DMS114 treated with DMSO at 0.1 percent for 48 hours (cell line): ENCODE measurements at regions not wholly inside any gene's neighbourhood (a gene's known extent, or its start where the extent isn't known, plus 50 kb on each side); places are given as distances from the start of the nearest gene placed in this dataset.

Experiments used
- DNase-seq: peaks from one replicate; lab custom pipeline; 2025; ENCODE audit not compliant: unreplicated experiment; lab: John Stamatoyannopoulos, UW

DNA sequence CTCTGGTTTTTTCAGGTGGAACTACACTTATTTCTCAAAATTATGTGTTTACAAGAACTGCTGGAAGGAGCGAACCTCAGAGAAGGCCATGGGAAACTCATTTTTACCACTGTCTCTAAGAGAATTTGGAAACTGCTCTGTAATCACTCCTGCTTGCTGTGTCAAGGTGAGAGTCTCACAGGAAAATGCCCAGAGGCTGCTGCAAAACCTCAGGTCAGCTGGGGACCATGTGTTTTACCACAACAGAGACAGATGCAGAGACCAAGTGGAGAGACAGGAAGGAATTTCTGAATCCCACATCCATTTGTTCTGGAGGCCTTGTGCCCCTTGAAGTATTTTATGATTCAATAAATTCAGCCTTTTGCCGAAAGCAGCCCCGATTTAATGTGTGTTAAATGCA is 743.8 kb upstream of the SLC10A2 start:
- DNase-seq, result no peak

GRCh38 chr13:103805771-103806170 is 739.6 kb upstream of the SLC10A2 start:
- DNase-seq, result peak; percentile 77

DNA sequence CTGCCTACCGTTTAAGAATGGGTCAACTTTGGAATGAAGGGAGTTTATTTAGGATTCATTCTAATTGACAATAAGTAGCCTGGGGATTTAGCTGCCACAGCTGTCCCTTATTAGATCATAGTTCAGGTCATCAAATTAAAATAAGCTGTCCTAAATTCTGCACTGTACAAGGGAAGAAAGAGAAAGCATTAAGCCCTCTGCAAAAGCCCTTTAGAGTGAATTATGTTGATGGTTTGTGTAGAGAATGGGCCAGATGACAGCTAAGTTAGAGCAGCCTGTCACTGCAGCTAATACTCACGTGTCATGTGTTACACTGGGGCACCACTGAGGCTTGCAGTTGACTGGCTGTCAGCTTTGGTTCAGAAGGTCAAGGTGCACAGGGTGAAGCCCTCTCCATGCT is 737.1 kb upstream of the SLC10A2 start:
- DNase-seq, result peak; percentile 92

DNA sequence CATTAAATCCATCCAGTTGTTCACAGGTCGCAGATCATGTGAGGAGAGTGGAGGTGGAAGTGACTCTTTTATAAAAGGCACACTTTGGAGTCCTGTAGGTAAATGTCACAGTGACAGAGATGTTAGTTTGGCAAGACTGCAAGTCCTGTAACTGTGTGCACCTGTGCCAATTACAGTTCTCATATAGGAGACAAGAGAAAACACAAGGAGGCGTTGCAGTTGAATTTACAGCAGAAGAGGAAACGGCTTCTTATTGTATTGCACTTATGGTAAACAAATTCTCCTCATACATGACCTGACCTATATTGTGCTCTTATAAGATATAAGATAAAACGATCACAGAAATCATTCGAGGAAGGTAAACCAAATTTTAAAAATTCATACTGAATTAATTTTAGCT is 732.8 kb upstream of the SLC10A2 start:
- no peak for DNase-seq

- DNase-seq, result no peak
Observed at GRCh38 chr13:103795892-103796478, 729.8 kb upstream of the SLC10A2 start.

DNA sequence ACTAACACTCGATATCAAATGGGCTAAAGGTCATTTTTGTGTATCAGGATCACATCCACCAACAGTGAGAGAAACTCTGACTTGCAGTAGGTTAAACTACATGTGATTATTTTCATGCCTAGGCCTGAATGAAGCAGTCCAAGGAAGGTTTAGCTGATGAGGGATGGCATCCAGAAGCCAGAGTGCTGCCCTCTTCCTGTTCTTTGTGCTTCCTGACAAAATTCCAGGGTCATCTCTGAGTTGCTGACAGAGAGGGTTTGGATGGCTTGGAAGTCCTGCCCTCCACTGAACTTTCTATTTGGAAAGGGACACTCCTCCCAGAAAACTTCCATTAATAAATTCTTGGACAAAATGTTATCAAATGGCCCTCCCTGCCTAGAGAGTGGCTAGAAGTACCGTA is 728.3 kb upstream of the SLC10A2 start:
- no peak for DNase-seq

DNA sequence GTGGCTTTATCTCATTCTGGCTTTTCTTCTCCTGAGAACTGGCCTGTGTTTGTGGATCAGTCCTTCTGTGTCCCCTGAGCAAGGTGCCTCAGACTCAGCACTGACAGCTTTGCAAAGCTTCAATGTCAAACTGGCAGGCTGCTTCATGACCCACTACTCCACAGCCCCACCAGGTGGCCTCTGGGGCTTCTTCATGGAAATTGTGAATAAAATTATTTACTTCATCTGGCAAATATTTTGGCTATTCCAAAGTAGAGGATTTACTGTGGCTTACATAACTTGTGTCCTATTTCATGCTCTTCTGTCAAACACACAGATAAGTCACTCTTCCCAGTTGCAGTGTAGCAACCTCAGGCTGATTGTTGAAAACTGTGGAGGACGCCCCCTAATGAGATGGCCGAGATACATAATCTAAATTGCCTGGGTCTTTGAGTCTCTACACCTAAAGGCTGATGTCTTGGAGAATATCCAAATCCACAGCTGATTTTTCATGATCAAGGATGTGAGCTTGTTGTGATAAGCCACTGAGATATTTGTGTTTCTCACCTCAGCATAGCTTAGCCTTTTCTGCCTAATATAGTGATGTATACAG is 721.9 kb upstream of the SLC10A2 start:
- DNase-seq, result no peak

DNA sequence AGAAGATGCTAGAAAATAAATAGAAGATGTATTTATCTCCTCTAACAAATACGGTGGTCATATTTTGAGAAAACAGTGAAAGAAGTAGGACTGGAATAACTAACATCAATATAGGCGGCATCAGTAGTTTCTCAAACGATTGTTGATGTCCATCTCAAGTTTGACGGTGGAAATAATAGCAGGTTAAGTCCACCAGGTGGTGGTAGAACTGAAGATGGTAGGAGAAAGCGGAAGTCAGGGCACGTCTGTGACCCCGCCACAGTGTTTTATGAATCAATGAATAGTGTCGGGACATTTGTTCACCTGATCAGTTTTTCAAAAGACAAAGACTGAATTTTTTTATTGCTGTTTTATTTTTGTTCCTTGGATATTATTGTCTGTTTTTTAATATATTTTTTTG is 706.4 kb upstream of the SLC10A2 start:
- no peak for DNase-seq

DNA sequence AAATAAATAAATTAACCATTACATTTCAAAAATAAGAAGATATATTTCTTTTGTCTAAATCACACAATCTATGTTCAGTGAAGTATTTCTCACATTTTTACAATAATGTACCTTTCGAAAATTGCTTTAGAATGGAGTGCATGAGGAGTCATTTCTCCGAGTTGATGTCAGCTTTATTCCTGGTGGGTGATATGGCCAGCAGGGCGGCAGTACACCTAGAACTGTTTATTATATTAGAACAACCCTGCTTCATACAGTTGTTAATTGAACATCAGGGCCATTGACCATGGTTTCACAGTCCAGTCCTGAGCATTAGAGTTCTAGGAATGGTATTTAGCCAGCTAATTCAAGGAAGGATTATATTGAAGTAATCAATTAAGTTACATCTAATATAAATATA is 696.3 kb upstream of the SLC10A2 start:
- DNase-seq, result no peak

DNA sequence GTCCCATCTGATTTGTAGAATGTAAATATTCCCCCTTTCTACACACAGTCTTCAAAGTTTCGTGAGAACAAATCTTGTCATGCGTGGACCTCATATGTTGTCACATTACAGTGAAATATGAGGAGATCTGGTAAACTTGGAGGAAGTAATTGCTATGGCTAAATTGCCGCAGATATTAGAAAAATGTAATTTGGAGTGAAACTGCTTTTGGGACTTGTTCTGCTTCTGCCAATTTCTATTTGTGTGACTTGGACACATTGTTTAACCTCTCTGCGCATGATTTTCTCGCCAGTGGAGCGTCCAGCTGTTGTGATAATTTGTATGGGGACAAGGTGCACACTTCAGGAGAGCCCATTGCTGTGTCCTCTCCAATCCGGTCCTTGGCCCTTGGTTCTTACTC is 693.1 kb upstream of the SLC10A2 start:
- DNase-seq, result no peak

DNA sequence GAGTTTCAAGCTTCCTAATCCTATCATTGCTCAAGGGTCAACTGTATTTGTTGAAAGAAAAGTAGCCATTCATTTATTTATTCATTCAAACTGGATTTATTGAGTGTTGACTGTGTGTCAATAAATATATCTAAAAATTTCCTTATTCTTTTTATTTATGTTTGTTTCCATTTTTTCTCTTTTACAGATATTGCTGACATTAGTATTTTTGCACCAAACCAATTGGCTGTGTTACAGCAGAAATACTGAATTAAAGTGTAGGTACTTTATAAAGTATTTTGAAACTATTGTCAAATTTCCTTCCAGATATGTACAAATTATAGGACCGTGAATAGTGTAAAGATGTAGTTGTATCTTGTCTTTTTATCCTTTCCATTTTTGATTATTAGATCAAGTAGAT is 692.0 kb upstream of the SLC10A2 start:
- no peak for DNase-seq

DNA sequence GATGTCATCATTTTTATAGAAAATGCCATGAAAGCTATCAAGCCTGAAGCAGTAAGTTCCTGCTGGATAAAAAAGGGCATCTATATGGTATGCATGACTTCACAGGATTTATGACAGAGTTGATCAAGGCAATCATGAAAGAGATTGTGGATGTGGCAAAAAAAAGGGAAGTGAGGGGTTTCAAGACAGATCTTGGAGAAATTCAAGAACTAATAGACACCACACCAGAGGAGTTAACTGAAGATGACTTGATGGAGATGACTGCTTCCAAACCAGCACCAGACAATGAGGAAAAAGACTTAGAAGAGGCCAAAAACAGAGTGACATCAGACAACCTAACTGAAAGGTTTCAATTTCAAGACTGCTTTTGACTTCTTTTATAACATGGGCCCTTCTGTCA is 691.1 kb upstream of the SLC10A2 start:
- no peak for DNase-seq

DNA sequence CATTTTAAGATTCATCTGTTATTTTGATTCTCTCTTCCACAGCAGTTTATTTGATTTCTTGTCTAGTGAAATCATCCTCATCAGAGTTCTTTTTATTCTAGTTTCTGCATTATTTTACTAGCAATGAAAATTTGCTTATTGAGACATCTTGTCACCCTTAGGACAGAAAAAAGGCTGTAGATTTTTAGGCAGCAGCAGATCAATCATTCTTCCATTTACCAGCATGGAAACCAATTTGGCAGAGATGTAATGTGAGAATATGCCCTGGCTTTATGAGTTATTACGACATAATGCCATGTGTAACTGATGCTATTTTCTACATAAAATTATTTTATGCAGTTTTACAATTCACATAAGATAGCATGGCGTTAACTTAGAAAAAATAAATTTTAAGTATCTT is 688.6 kb upstream of the SLC10A2 start:
- DNase-seq, result no peak

GRCh38 chr13:103734837-103735236 is 668.6 kb upstream of the SLC10A2 start:
- DNase-seq, result no peak

DNA sequence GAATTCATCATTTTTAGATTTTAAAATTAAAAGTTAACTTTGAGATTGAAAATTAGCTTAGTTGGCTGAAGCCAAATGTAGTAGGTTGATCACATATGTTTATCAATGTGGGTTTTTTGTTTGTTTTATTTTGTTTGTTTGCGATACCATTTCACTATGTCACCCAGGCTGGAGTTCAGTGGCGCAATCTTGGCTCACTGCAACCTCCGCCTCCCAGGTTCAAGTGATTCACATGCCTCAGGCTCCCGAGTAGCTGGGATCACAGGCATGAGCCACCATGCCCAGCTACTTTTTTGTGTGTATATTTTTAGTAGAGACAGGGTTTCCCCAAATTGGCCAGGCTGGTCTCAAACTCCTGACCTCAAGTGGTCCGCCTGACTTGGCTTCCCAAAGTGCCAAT is 665.7 kb upstream of the SLC10A2 start:
- no peak for DNase-seq

DNA sequence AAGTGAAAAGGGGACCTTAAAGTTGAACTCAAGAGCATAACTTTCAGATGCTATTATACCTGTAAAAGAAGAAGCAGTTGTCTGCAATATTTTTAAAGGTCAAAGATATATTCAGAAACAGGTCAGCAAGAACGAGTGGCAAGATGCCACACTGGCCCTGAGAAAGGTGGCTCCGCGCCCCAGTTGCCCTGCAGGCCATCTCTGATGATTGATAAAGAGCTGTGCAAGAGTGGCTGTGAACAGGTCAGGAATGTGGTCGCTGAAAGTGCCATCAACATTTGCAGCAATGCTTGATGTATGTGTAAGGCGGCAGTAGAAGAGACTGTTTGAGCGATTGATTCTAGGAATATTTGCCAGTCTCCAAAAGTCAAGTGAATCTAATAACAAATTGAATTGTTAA is 664.2 kb upstream of the SLC10A2 start:
- DNase-seq, result no peak

- DNase-seq, result no peak
Observed at GRCh38 chr13:103726808-103727207, 660.6 kb upstream of the SLC10A2 start.

DNA sequence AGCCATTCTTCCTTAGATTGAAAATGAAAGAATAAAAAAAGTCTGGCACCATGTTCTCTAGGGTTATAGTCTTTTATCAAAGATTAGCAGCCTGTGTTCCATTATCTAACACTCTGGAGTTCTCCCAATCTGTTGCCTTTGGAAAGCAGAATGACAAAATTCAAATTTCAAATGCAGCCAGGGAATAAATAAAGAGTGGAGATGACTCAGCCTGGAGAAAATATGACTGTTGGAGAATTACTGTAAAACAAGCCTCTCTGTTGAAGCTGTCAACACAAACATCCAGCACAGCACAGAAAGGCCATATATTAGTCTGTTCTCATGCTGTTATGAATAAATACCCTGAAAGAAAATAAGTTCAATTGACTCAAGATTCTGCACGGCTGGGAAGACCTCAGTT is 650.5 kb upstream of the SLC10A2 start:
- DNase-seq, result no peak

GRCh38 chr13:103715335-103715734 is 649.1 kb upstream of the SLC10A2 start:
- DNase-seq, result no peak

DNA sequence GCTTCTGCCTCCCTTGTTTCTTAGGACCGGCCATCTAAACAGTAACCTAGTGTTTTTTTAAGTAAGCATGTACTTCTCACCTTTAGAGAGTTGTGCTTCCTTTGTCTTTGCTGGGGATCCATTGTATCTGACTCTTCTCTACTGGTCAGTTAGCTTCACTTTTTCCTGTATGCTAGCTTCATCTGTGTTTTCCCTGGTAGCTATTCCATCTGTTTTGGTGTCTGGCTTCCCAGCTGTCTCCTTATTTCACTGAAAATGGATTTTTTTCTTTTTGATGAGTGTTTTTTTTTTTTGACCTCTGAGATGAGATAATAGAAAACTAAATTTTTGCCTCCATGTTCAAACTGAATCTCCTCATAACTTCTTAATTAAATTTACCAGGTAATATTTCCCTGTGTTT is 637.0 kb upstream of the SLC10A2 start:
- no peak for DNase-seq

DNA sequence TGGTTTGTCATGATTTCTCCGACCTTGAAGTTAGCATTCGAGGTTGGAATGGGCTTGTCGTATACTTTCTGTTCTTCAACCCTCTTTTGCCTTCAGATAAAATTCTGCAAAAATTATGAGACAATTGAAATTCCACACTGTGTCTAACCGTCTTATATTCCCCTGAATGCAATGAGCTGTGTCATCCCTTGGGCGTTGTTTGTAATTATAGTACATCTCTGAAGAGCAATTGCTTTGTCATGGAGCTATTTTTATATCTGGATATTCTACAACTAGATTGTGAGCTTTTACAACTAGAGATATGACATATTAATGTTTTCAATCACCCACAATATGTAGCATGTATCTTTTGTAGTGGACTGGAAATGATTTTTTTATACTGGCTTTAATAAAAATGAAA is 631.8 kb upstream of the SLC10A2 start:
- DNase-seq, result no peak

GRCh38 chr13:103695320-103695719 is 629.1 kb upstream of the SLC10A2 start:
- no peak for DNase-seq

DNA sequence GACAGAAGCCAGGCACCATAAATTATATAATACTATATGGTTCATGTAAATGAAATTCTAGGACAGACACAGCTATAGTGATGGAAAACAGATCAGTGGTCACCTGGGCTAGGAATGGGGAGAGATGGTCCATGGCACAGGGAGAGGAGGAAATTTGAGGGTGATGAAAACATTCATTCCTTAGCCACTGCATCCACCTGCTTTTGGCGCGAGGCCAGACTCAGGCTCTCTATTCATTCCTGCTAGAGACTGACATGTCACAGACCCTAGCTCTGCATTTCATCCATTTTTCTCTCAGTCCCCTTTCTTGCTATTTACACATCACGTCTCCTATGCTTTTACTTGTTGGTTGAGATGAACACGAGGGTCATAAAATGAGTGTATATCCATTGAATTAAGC is 628.3 kb upstream of the SLC10A2 start:
- no peak for DNase-seq
